ENCODE measurements at regions not wholly inside any gene's neighbourhood (a gene's known extent, or its start where the extent isn't known, plus 50 kb on each side); places are given as distances from the start of the nearest gene placed in this dataset.
"Not testable (repeated sequence)": the region's sequence is repeated elsewhere in the genome, so short reads cannot be mapped to it uniquely, and the experiment has no call there.

DNA sequence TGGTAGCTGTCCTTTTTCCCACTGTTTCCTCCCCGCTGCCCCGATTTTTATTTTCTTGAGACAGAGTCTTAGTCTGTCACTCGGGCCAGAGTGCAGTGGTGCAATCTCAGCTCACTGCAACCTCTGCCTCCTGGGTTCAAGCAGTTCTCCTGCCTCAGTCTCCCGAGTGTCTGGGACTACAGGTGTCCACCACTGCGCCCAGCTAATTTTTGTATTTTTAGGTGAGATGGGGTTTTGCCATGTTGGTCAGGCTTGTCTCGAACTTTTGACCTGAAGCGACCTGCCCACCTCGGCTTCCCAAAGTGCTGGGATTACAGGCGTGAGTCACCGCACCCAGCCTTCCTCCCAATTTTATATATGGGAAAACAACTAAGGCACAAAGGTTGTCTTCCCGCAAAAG lies 251.0 kb downstream of the GOLGA6L6 start:
- POLR2A ChIA-PET; CTCF ChIA-PET; H3K27me3 ChIP-seq (ENCODE audit: control insufficient read depth, insufficient read depth, low read length); H3K4me3 ChIP-seq (ENCODE audit: low read depth, low read length); DNase-seq (ENCODE audit: low read depth); H3K36me3 ChIP-seq (ENCODE audit: control insufficient read depth, insufficient read depth, low read length): not testable (repeated sequence)

DNA sequence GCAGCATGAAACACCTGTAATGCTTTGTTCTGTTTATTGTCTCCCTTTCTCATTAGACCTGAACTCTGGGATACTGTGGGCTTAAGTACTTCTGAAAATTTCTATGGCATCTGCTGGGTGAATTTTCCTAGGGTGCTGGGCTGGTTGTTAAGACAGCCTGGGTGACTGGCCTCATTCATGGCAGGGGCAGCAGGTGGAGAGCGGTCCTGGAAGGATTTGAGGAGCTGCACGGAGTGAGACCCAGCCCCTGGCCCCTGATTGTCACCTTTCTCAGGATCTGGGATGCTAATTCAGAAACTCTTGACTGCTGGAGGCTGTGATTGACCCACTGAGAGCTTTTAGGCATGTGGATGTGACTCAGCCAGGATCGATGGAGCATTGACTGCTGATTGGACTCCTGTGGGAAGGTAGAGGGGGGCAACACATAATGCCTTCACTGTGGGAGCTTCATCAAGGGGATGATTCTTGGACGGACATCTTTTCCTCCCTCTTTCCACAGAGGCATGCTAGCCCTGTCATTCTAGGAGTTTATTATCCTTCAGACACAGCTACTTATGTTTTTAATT lies 252.0 kb downstream of the GOLGA6L6 start:
- H3K4me3 ChIP-seq (ENCODE audit: low read depth, low read length); CTCF ChIA-PET; POLR2A ChIA-PET; H3K27me3 ChIP-seq (ENCODE audit: control insufficient read depth, insufficient read depth, low read length); DNase-seq (ENCODE audit: low read depth); H3K36me3 ChIP-seq (ENCODE audit: control insufficient read depth, insufficient read depth, low read length): not testable (repeated sequence)

DNA sequence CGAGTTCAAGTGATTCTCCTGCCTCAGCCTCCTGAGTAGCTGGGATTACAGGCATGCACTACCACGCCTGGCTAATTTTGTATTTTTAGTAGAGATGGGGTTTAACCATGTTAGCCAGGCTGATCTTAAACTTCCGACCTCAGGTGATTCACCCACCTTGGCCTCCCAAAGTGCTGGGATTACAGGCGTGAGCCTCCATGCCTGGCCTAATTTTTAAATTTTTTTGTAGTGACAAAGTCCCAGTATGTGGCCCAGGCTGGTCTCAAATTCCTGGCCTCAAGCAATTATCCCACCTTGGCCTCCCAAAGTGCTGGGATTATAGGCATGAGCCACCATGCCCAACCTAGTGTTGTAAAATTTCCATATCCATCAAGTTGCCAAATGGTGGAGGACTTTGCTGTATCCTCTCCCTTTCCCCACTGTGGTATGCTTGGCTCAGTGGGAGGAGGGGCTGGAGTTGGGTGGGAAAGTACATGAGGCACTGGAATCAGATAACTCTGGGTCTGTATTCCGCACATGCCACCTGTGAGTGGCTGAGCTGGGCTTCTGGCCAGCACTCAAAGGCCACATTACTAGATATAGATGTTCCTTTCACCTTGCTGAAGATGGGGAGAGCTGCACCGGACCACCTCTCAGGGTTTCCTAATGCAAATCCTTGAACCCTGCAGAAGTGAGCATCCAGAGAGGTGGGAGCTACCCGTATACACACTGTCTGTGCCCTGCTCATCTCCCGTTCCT lies 252.6 kb downstream of the GOLGA6L6 start:
- H3K36me3 ChIP-seq (ENCODE audit: control insufficient read depth, insufficient read depth, low read length); DNase-seq (ENCODE audit: low read depth); CTCF ChIA-PET; H3K27me3 ChIP-seq (ENCODE audit: control insufficient read depth, insufficient read depth, low read length); POLR2A ChIA-PET; H3K4me3 ChIP-seq (ENCODE audit: low read depth, low read length): not testable (repeated sequence)

DNA sequence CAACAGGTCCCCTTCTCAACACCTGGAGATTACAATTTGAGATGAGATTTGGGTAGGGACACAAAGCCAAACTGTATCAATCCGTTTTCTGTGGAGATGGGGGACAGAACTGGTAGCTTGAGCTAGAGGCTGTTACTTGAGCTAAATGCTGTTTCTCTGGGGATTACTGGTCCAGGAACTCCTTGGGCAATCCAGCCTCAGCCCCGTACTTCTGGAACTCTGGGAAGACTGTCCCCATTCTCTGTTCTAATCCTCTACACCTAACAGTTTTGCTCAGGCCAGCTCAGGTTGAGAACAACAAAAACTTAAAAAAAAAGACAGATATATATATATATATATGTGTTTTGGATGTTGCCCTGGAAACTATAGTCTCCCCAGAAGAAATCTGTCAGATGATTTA lies 255.0 kb downstream of the GOLGA6L6 start:
- H3K27me3 ChIP-seq (ENCODE audit: control insufficient read depth, insufficient read depth, low read length); POLR2A ChIA-PET; DNase-seq (ENCODE audit: low read depth); CTCF ChIA-PET; H3K4me3 ChIP-seq (ENCODE audit: low read depth, low read length); H3K36me3 ChIP-seq (ENCODE audit: control insufficient read depth, insufficient read depth, low read length): not testable (repeated sequence)

DNA sequence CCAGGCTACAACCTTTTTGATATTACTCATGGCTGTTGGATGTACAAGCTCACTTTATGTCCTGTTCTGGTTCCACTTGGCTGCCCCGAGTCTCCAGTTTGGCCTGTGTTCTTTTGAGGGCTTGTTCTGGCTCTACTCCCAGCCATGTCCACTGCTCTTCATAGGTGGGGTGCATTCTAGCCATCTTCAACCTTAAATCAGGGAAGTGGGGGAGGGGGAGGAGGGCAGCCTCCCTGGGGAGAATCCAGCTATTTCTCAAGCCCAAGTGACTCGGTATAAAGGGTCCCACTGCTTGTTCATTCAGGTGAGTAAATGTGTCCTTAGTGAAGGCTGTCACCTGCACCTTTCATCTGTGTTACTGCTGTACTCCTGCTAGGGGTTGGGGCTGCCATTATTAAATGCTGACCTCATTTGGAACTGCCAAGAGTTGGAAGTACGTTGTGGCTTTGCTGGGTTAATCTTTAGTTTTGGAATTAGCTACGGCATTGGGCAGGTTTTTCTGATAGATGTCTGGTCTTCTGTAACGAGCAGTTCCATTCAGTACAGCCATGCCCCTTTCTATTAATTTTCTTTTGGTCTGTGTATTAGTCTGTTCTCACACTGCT lies 255.8 kb downstream of the GOLGA6L6 start:
- POLR2A ChIA-PET; H3K36me3 ChIP-seq (ENCODE audit: control insufficient read depth, insufficient read depth, low read length); DNase-seq (ENCODE audit: low read depth); H3K4me3 ChIP-seq (ENCODE audit: low read depth, low read length); CTCF ChIA-PET; H3K27me3 ChIP-seq (ENCODE audit: control insufficient read depth, insufficient read depth, low read length): not testable (repeated sequence)

DNA sequence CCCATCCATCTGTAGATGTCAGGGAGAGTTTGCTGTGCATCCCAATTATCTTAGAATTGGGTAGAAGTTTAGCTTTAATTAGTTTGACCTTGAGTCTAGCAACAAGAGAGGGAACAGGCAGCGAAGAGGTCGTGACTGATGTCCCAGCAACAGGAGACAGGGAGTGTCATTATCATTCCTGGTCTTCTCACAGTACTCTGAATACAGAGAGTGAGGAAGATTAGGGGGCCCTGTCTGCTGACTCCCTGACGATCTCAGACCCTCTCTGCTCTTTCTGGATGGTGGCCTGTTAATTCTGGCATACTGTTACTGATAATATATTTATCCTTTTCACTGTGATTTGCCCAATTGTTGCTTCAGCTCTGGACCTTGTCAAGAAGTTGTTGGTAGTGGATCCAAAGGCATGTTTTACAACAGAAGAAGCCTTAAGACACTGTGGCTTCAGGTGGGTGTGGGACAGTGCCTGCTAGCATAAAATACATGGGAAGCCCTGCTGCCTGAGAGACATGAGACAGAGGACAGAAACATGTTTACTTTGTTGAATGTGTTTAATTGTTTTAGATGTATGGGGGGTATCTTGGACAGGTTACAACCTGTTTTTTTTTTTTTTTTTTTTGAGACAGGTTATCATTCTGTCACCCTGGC lies 256.6 kb downstream of the GOLGA6L6 start:
- DNase-seq (ENCODE audit: low read depth); POLR2A ChIA-PET; H3K4me3 ChIP-seq (ENCODE audit: low read depth, low read length); H3K27me3 ChIP-seq (ENCODE audit: control insufficient read depth, insufficient read depth, low read length); CTCF ChIA-PET; H3K36me3 ChIP-seq (ENCODE audit: control insufficient read depth, insufficient read depth, low read length): not testable (repeated sequence)

DNA sequence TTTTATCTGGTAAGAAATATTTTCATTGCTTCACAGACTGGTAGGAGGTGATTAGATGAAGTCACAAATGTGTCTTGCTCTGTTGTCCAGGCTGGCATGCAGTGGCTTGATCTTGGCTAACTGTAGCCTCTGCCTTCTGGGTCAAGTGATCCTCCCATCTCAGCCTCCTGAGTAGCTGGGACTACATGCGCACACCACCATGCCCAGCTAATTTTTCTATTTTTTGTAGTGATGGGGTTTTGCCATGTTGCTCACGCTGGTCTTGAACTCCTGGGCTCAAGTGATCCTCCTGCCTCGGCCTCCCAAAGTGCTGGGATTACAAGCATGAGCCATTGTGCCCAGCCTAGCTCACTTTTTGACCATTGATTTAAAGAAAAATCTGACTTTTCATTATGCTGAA lies 257.9 kb downstream of the GOLGA6L6 start:
- H3K36me3 ChIP-seq (ENCODE audit: control insufficient read depth, insufficient read depth, low read length); CTCF ChIA-PET; DNase-seq (ENCODE audit: low read depth); H3K4me3 ChIP-seq (ENCODE audit: low read depth, low read length); H3K27me3 ChIP-seq (ENCODE audit: control insufficient read depth, insufficient read depth, low read length); POLR2A ChIA-PET: not testable (repeated sequence)

DNA sequence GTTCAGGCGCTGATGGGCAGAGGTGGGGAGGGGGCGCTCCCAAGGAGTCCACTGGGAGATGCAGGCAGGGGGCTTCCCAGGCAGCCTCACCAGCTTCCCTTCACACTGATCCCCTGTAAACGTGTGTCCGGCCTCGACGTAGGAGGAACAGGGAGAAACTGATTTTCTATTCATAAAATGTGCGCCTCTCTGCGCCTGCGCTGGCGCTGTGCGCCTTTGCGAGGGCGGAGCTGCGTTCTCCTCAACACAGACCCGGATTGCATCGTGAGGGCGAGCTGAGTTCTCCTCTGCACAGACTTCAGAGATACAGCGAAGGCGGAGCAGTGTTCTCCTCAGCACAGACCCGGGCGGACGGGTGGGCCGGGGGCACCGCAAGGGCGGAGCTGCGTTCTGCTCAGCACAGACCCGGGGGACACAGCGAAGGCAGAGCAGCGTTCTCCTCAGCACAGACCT lies 259.1 kb downstream of the GOLGA6L6 start:
- POLR2A ChIA-PET; DNase-seq (ENCODE audit: low read depth); H3K36me3 ChIP-seq (ENCODE audit: control insufficient read depth, insufficient read depth, low read length); H3K27me3 ChIP-seq (ENCODE audit: control insufficient read depth, insufficient read depth, low read length); H3K4me3 ChIP-seq (ENCODE audit: low read depth, low read length); CTCF ChIA-PET: not testable (repeated sequence)

DNA sequence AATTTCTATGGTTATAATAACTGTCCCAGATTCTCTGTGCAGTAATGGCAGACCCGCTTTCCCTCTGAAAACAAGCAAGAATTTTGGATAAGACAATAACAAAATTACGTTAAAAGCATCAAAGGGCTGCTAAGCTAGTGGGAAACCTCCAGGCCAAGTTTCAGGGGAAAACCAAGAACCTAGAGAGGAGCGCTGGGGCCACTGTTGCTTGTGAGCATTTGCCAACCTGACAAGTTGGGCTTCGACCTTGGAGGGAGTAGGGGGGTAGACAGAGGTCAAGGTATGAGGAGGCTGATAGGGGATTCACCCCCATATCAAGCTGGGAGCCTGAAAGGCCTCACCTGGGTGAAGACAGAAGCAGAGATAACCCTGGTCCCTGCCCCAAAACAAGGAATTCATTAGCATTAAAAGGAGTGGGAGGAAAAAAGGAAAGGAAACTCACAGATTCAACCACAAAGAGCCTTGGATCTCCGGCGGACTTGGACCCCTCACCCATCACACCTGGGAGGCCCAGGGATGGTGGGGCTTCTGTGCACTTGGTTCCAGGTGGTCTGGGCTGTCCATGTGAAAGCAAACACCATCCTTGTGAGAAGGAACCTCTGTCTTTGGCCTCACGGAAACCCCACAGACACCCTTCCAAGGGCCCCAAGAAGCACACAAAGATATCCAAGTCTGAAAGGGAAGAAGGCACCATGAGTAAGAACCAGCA lies 259.9 kb downstream of the GOLGA6L6 start:
- POLR2A ChIA-PET = not testable (repeated sequence)

More for the DNA sequence above, 259.9 kb downstream of the GOLGA6L6 start:
- DNase-seq (ENCODE audit: low read depth); CTCF ChIA-PET; H3K27me3 ChIP-seq (ENCODE audit: control insufficient read depth, insufficient read depth, low read length); H3K4me3 ChIP-seq (ENCODE audit: low read depth, low read length); H3K36me3 ChIP-seq (ENCODE audit: control insufficient read depth, insufficient read depth, low read length): not testable (repeated sequence)

Data from BJ (cell line).